ENCODE measurements at regions not wholly inside any gene's neighbourhood (a gene's known extent, or its start where the extent isn't known, plus 50 kb on each side); places are given as distances from the start of the nearest gene placed in this dataset.

DNA sequence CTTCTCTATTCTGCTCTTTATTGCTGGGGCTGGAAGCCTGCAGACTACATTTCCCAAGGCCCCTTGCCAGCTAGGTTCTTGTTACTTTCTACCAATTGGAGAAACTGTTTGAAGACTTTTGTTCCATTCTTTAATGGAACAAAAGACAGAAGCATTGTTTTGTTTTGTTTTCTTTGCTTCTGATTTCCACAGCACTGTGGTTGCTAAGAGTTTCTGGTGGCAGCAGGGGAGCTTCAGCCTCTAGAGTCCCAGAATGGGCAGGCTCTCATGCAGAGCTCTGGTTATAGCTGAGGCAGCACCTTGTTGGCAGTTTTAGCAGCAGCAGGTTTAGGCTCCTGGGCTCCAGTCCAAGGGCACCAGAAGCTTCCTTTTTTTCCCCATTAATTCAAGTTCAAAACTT lies 234.3 kb downstream of the ETAA1 start:
- TF ChIP-seq, protein P1, sequence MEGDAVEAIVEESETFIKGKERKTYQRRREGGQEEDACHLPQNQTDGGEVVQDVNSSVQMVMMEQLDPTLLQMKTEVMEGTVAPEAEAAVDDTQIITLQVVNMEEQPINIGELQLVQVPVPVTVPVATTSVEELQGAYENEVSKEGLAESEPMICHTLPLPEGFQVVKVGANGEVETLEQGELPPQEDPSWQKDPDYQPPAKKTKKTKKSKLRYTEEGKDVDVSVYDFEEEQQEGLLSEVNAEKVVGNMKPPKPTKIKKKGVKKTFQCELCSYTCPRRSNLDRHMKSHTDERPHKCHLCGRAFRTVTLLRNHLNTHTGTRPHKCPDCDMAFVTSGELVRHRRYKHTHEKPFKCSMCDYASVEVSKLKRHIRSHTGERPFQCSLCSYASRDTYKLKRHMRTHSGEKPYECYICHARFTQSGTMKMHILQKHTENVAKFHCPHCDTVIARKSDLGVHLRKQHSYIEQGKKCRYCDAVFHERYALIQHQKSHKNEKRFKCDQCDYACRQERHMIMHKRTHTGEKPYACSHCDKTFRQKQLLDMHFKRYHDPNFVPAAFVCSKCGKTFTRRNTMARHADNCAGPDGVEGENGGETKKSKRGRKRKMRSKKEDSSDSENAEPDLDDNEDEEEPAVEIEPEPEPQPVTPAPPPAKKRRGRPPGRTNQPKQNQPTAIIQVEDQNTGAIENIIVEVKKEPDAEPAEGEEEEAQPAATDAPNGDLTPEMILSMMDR (IDR thresholded peaks at IDR 0.05; ENCODE audit: poor library complexity) = no peak
- no peak for TF ChIP-seq EZH2phosphoT487 (IDR thresholded peaks at IDR 0.05; ENCODE audit: low read depth, severe bottlenecking, unreplicated experiment)
- no peak for TF ChIP-seq EZH2 (IDR thresholded peaks at IDR 0.05; ENCODE audit: borderline replicate concordance)

Data from hepatocyte (in vitro differentiated cells).